OCI-LY7 (cell line): ENCODE measurements at regions not wholly inside any gene's neighbourhood (a gene's known extent, or its start where the extent isn't known, plus 50 kb on each side); places are given as distances from the start of the nearest gene placed in this dataset.

Experiments
- BruUV-seq: library from RNA; stranded (reverse); fragments of 400-500 nt; replicated peaks from 2 replicates; lab custom pipeline; 2021; lab: Mats Ljungman, UMichigan
- CTCF ChIA-PET: fragments of 300-600 bp; sonication (Branson Sonifier 250); formaldehyde crosslinking; loops from one replicate; lab custom pipeline; 2022; ENCODE audit warnings: antibody characterized with exemption; ENCODE audit not compliant: unreplicated experiment; lab: Charles Lee
- POLR2A ChIA-PET: fragments of 300-600 bp; sonication (Branson Sonifier 250); formaldehyde crosslinking; loops from one replicate; lab custom pipeline; 2022; ENCODE audit warnings: antibody characterized with exemption; lab: Charles Lee
- DNase-seq: peaks from one replicate; pipeline ENCODE4 v3.0.0-alpha.2; 2015; ENCODE audit warnings: low spot score
- H2AFZ ChIP-seq: fragments of 200-600 bp; sonication (generic), shearing (Covaris generic); 2 replicates; pipeline ENCODE4 v1.6.1; 2014; ENCODE audit warnings: mild to moderate bottlenecking, antibody characterized with exemption, low read length, moderate library complexity
- H3K27ac ChIP-seq: fragments of 200-600 bp; sonication (generic); 2 replicates; pipeline ENCODE4 v1.5.1; 2014; ENCODE audit warnings: mixed run types, low read depth, mild to moderate bottlenecking, moderate library complexity, low read length, inconsistent platforms; ENCODE audit not compliant: poor library complexity, severe bottlenecking
- H3K36me3 ChIP-seq: fragments of 200-600 bp; sonication (generic); 2 replicates; pipeline ENCODE4 v1.6.1; 2014; ENCODE audit warnings: mild to moderate bottlenecking, antibody characterized with exemption, low read length, moderate library complexity, mixed read lengths; ENCODE audit not compliant: insufficient read depth
- H3K4me1 ChIP-seq: fragments of 200-600 bp; sonication (generic); 2 replicates; pipeline ENCODE4 v1.5.1; 2014; ENCODE audit warnings: mild to moderate bottlenecking, low read length; ENCODE audit not compliant: insufficient read depth, poor library complexity, severe bottlenecking
- H3K4me2 ChIP-seq: fragments of 200-600 bp; sonication (generic); 2 replicates; pipeline ENCODE4 v1.6.1; 2014; ENCODE audit warnings: mild to moderate bottlenecking, low read length
- H3K4me3 ChIP-seq: fragments of 200-600 bp; sonication (generic); 2 replicates; pipeline ENCODE4 v1.5.1; 2014; ENCODE audit warnings: mild to moderate bottlenecking, low read depth, low read length; ENCODE audit not compliant: poor library complexity, severe bottlenecking
- H3K79me2 ChIP-seq: fragments of 200-600 bp; sonication (generic); 2 replicates; pipeline ENCODE4 v1.6.1; 2016; ENCODE audit warnings: low read depth, mild to moderate bottlenecking, low read length, moderate library complexity, mixed read lengths; ENCODE audit not compliant: insufficient read depth
- H3K9me2 ChIP-seq: fragments of 200-600 bp; sonication (generic); 2 replicates; pipeline ENCODE4 v1.6.1; 2016; ENCODE audit warnings: mild to moderate bottlenecking, low read length, mixed read lengths; ENCODE audit not compliant: insufficient read depth
- H3K9me3 ChIP-seq: fragments of 200-600 bp; sonication (generic); 2 replicates; pipeline ENCODE4 v1.6.1; 2014; ENCODE audit warnings: mild to moderate bottlenecking, mixed run types, low read length, mixed read lengths
- H4K20me1 ChIP-seq: fragments of 200-600 bp; sonication (generic); 2 replicates; pipeline ENCODE4 v1.6.1; 2014; ENCODE audit warnings: mild to moderate bottlenecking, antibody characterized with exemption, low read length, moderate library complexity, mixed read lengths; ENCODE audit not compliant: insufficient read depth
- EZH2phosphoT487 ChIP-seq: fragments of 200-600 bp; sonication (generic); IDR thresholded peaks from 2 replicates; pipeline ENCODE4 v1.6.1; 2018; ENCODE audit warnings: low read depth, borderline replicate concordance, mild to moderate bottlenecking, mixed run types, antibody characterized with exemption, low read length, moderate library complexity, mixed read lengths
- intact Hi-C: fragments of 100-400 bp; cut with micrococcal nuclease; formaldehyde crosslinking; loops from one replicate; pipeline ENCODE4 v1.10.0; 2022; ENCODE audit not compliant: unreplicated experiment
- TF ChIP-seq, protein P1 (sequence below): fragments of 200-600 bp; sonication (generic); conservative IDR thresholded peaks from 2 replicates; pipeline ENCODE4 v1.5.1; 2014; ENCODE audit warnings: mild to moderate bottlenecking, antibody characterized with exemption, low read length, moderate library complexity, mixed read lengths

DNA sequence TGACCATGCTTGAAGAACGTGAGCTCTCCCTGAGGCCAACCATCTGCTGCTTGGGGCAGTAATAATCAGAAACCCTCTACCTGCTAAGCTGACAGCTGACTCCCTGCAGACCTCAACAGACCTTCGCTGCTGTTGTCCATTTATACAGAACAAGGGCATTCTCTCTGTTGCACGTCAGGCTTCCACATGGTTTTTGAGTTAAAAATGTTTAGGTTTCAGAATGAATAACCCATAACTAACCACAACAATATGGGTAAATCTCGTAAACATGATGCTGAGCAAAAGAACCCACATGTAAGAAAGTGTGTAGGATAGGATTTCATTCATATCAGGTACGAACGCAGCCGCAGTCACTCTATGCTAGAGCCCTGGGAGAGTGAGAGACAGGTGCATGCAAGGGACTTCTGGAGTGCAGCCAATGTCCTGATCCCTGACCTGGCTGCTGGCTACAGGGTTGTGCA is 348.5 kb downstream of the MED10 start:
- ChIA-PET POLR2A (no interaction called here), CTCF (no interaction called here)
- DNase-seq: no peak
- Histone ChIP-seq H3K36me3 (no peaks in the 10 kb centered on the region), H3K4me3 (no peak overlapping the region), H3K9me3 (no peaks in the 10 kb centered on the region), H2AFZ (no peak overlapping the region), H3K9me2 (no peaks in the 10 kb centered on the region), H3K79me2 (no peaks in the 10 kb centered on the region), H3K4me2 (no peak overlapping the region), H4K20me1 (no peaks in the 10 kb centered on the region), H3K27ac (no peak overlapping the region), H3K4me1 (no peaks in the 10 kb centered on the region)
- intact Hi-C loops: no loop called here
- TF ChIP-seq EZH2phosphoT487: no peak
- TF ChIP-seq, protein P1, sequence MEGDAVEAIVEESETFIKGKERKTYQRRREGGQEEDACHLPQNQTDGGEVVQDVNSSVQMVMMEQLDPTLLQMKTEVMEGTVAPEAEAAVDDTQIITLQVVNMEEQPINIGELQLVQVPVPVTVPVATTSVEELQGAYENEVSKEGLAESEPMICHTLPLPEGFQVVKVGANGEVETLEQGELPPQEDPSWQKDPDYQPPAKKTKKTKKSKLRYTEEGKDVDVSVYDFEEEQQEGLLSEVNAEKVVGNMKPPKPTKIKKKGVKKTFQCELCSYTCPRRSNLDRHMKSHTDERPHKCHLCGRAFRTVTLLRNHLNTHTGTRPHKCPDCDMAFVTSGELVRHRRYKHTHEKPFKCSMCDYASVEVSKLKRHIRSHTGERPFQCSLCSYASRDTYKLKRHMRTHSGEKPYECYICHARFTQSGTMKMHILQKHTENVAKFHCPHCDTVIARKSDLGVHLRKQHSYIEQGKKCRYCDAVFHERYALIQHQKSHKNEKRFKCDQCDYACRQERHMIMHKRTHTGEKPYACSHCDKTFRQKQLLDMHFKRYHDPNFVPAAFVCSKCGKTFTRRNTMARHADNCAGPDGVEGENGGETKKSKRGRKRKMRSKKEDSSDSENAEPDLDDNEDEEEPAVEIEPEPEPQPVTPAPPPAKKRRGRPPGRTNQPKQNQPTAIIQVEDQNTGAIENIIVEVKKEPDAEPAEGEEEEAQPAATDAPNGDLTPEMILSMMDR: no peak
- BruUV-seq: no TSS peak

DNA sequence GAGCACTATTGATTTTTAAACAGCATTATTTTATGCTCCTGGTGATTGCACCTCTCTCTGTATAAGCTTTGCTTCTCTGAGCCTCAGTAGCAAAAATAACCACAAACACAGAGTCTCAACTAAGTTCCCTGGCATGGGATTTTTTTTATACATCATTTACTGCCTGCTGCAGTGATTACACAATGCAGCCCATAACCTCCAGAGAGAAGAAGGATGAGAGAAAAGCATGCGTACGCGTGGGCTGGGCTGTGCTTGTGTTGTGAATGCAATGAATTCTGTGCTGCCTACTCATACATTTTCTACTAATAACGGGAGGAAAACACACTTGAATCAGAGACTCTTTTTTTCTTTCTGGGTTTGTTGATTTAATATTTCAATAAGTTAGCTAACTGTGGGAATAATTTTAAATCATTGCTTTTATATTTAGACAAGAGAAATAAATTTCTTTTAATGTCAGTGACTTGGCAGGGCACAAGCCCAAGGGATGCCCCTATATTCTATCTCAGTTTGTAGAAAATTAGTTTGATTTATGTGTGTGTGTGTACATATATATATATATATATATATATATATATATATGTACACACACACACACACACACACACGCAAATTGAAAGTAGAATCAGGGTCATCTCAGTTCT is 351.5 kb downstream of the MED10 start:
- CTCF ChIA-PET: no interaction called here

DNA sequence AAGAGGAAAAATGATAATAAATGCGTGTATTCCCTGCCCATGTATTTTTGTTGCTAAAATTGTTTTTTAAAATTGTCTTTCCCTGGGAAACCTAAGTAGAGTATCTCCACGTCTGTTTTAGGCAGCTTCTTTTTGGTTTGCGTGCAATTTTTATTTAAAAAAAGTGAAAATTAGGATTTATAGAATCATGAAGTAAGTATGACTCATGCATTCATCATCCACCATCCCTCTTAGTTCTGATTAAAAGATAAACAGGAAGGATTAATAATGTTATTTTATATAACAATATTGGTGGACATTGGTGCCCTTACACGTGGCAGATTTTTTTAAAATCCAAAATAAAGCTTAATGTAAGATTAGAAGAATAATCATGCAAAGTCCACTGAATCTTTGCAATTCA is 358.7 kb downstream of the MED10 start:
- ChIA-PET POLR2A (interaction anchor here (0.5 to 1.1 kb wide), 3 partner anchors 9 to 19 kb away, joined by 3 to 4 read pairs (median 3); no protein-coding TSS in a partner anchor), CTCF (no interaction called here)
- no peaks in the 10 kb centered on the region for H4K20me1 ChIP-seq
- DNase-seq: no peak
- H3K9me2 ChIP-seq: no peaks in the 10 kb centered on the region
- no peaks in the 10 kb centered on the region for H3K9me3 ChIP-seq
- no peaks in the 10 kb centered on the region for H3K79me2 ChIP-seq
- no peak overlapping the region for H2AFZ ChIP-seq
- no peaks in the 10 kb centered on the region for H3K36me3 ChIP-seq
- H3K4me1 ChIP-seq: no peaks in the 10 kb centered on the region
- H3K27ac ChIP-seq: no peak overlapping the region
- no TSS peak for BruUV-seq
- intact Hi-C loops: no loop called here
- no peak overlapping the region for H3K4me2 ChIP-seq
- TF ChIP-seq EZH2phosphoT487: no peak
- TF ChIP-seq, protein P1: no peak
- H3K4me3 ChIP-seq: no peak overlapping the region

More for the DNA sequence above, 351.5 kb downstream of the MED10 start:
- Histone ChIP-seq H3K27ac (no peak overlapping the region), H3K36me3 (no peaks in the 10 kb centered on the region), H3K79me2 (no peaks in the 10 kb centered on the region), H4K20me1 (no peaks in the 10 kb centered on the region), H3K4me2 (no peak overlapping the region), H2AFZ (no peak overlapping the region), H3K4me3 (no peak overlapping the region), H3K9me2 (no peaks in the 10 kb centered on the region), H3K9me3 (no peaks in the 10 kb centered on the region), H3K4me1 (no peaks in the 10 kb centered on the region)
- DNase-seq: no peak
- intact Hi-C loops: no loop called here
- POLR2A ChIA-PET: no interaction called here
- TF ChIP-seq, protein P1: no peak
- no peak for TF ChIP-seq EZH2phosphoT487
- no TSS peak for BruUV-seq
